GM18870 (cell line): ENCODE measurements at regions not wholly inside any gene's neighbourhood (a gene's known extent, or its start where the extent isn't known, plus 50 kb on each side); places are given as distances from the start of the nearest gene placed in this dataset.

Source experiments
- ATAC-seq: cut with Tn5 transposase; IDR thresholded peaks from one replicate; pipeline ENCODE4 v1.9.1; 2021; ENCODE audit warnings: moderate library complexity; ENCODE audit not compliant: unreplicated experiment

GRCh38 chr15:98139337-98139736 lies 178.8 kb downstream of the ARRDC4 start:
- ATAC-seq, result no peak

- ATAC-seq, result no peak
Measured at GRCh38 chr15:98142572-98142971, 182.1 kb downstream of the ARRDC4 start.

- ATAC-seq, result no peak
Measured at GRCh38 chr15:98143116-98143515, 182.6 kb downstream of the ARRDC4 start.

DNA sequence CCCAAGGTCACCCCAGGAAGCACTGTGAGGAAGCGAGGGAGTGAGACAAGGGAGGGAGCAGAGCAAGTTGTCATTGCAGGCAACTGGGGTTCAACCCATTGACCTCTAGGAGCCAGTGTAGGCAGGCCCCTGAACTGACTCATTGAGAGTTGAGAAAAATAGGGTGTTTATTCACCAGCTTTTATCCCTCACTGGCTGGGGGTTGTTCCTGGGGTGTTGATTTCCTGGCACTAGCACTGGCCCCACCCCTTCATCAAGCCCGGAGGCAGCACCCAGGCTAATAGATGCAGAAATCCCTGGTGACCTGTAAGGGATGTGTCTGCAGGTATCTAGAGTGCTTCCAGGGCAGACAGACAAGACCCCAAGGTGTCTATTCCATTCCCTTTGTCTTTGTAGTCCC lies 183.9 kb downstream of the ARRDC4 start:
- no peak for ATAC-seq

DNA sequence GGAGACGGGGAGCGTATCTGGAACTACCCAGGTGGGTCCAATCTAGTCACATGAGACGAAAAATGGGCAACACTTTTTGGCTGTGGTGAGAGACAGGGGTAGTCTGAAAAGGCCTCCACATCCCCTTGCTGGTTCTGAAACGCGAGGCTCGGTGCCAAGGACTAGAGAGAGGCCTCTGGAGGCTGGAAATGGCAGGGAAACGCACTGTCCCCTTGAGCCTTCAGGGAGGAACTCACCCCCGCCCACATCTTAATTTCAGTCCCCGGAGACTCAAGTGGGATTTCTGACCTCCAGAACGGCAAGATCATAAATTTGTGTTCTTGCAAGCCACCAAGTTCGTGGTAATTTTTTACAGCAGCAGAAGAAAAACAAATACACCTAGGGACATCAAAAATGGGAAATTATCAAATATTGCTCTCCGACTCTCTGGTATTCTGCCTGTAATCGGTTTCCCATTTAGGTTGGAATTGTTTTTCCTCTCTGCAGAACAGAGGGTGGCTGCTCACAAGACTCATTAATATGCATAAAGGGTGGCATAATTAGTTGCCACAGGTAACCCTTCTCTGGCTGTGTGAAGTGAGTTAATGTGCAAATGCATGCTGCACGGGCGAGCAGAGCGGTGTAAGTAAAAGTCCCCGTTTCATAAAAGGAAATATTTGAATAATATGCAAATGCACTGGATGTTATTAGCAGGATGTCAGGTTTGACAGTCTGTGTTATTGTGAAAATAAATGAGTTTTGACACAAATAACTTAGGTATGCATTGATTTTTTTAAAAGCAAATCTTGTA lies 185.7 kb downstream of the ARRDC4 start:
- no peak for ATAC-seq

- ATAC-seq, result no peak
Measured at GRCh38 chr15:98147415-98147814, 186.9 kb downstream of the ARRDC4 start.

GRCh38 chr15:98150084-98150483 lies 189.6 kb downstream of the ARRDC4 start:
- no peak for ATAC-seq

- ATAC-seq, result no peak
Measured at GRCh38 chr15:98150536-98150935, 190.0 kb downstream of the ARRDC4 start.

DNA sequence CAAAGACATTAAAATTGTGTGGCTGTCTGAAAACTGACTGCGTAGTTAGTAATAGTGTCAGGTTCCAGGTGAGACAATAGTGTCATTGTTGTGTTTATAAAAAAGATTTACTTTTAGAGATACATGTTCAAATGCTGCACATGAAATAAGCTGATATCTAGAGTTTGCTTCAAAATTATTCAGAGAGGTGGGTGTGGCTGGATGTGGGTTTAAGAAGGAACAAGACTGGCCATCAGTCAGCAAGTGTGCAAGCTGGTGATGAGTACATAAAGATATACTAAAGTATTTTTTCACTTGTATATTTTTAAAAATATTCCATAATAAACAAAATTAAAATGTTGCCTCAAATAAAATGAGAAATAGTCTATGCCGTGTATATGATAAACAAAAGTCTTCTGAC lies 190.6 kb downstream of the ARRDC4 start:
- ATAC-seq, result no peak

DNA sequence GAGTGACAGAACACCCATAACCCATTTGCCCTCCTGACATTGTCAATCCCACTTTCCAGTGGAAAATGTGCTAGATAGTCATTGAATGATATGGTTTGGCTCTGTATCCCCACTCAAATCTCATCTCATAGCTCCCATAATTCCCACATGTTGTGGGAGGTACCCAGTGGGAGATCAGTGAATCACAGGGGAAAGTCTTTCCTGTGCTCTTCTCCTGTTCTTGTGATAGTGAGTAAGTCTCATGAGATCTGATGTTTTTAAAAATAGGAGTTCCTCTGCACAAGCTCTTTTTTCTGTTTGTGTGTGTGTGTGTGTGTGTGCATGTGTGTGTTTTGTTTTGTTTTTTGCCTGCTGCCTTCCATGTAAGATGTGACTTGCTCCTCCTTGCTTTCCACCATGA lies 191.7 kb downstream of the ARRDC4 start:
- no peak for ATAC-seq

DNA sequence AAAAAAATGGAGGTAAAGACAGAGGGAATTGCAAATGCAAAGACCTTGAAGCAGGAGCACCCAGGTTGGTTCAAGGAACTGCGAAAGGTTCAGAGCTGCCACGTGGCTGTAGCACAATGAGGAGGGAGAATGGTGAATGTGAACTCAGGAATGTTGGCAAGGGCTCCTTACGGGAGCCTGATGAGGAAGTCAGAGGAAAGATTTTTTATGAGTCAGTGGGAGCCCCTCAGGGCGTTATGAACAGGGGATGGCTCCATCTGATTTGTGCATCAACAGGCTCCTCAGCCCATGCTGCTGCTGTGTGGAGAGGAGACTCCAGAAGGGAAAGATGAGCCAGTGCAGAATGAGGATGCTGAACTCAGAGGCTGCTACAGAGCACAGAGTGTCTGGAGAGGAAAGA lies 194.4 kb downstream of the ARRDC4 start:
- ATAC-seq, result no peak

GRCh38 chr15:98155356-98155755 lies 194.9 kb downstream of the ARRDC4 start:
- no peak for ATAC-seq

DNA sequence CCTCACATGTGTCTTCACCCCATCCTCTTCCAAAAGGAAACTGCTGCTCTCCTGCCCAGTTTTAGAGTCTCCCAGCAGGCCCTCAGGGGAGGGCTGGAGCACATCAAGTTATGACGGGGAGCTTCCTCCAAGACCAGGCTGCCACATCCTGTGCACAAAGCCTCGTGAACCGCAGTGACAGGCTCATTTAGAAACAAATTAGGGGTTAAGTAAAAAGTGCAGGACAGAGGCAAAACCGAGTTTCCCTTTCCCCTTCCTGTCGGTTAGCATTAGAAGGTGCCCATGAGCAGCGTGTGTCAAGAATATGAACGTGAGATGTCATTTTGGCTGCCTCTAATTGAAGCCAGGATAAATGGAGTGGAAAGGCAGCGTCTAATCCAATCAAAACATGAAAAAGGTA lies 199.7 kb downstream of the ARRDC4 start:
- peak; percentile 93 for ATAC-seq

DNA sequence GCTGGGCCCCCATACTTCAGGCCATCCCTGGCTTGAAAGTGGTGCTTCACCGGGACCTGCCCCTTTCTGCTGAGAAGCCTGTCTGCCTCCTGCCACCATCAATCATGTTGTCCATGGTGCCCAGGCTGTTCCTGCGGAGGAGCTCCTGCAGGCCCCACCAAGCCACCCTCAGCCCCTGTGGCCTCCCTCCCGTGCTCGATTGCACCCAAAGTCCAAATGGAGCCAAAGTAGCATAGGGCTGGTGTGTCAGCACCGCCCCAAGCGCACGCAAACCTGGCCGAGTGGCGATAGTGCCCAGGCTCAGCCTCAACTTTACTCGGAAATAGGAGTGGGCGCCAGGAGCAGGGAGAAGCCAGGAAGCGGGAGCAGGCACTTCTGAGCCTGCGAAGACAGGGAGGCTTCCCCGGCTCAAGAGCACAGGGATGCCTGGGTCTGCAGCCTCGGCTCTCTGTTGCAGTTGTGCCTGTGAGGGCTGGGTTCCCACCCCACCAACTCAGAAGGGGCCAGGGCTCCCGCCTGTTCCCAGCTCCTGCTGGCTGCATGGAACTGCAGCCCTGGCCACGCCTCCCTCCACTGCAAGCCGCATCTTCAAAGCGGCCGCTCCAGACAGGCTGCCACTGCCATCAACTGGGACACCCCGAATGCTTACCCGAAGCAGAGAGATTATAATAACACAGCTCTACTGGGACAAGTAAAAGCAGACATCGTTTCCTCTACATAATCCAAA lies 203.0 kb downstream of the ARRDC4 start:
- ATAC-seq, result no peak

GRCh38 chr15:98164571-98164970 lies 204.1 kb downstream of the ARRDC4 start:
- no peak for ATAC-seq

DNA sequence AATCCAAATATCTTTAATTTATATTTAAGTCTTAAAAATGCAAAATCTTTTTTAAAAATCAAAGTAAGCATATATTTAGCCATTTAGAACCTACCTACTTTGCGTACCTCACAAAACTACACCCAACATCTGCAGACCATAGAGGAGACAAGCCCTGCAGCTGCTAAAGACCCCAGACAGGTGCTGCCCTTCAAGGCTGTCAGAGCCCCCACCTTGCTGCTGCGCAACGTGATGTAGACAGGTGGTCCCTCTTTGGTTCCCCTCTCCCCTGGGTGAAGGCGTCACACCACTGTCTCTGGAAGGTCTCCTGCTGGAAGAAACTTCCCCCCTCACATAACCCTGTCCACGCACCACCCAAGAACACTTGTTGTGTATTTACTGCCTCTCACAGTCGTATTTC lies 204.5 kb downstream of the ARRDC4 start:
- ATAC-seq, result no peak

GRCh38 chr15:98167722-98168268 lies 207.3 kb downstream of the ARRDC4 start:
- ATAC-seq, result no peak

GRCh38 chr15:98169551-98169950 lies 209.0 kb downstream of the ARRDC4 start:
- no peak for ATAC-seq

DNA sequence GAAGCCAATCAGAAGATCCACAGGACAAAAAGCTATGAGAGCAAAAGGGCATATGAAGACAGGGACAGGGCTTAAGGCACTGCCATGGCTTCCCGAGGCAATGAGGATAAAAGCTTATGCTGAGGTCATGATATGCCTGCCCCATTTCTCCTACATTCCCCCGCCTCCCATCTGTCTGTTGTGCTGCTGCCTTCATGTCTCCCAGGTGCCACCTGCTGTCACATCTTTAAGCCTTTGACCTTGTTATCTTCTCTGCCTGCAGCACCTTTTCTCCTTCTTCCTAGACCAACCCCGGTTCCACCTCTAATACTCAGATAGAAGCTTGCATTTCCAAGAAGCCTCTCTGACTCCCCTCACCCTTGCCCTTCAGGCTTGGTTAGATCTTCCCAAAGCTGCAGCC lies 213.8 kb downstream of the ARRDC4 start:
- ATAC-seq, result no peak

- ATAC-seq, result no peak
Measured at GRCh38 chr15:98174841-98175240, 214.3 kb downstream of the ARRDC4 start.

- ATAC-seq, result peak; percentile 64
Measured at GRCh38 chr15:98177966-98178592, 217.6 kb downstream of the ARRDC4 start.

- no peak for ATAC-seq
Measured at GRCh38 chr15:98178861-98179260, 218.4 kb downstream of the ARRDC4 start.
